Fibroblast of pulmonary artery (primary cell): ENCODE measurements at regions not wholly inside any gene's neighbourhood (a gene's known extent, or its start where the extent isn't known, plus 50 kb on each side); places are given as distances from the start of the nearest gene placed in this dataset.

Experiments used
- DNase-seq: peaks from one replicate; pipeline ENCODE4 v3.0.0-alpha.2; 2010; ENCODE audit warnings: low read depth
- H3K4me3 ChIP-seq: replicated peaks from 2 replicates; pipeline ENCODE4 v1.5.1; 2011; ENCODE audit warnings: low read depth, mild to moderate bottlenecking, control low read depth, low read length, moderate library complexity
- CTCF ChIP-seq: IDR thresholded peaks from 2 replicates; pipeline ENCODE4 v1.5.1; 2011; ENCODE audit warnings: mild to moderate bottlenecking, control low read depth, low read length, inconsistent platforms; ENCODE audit errors: missing control alignments

- H3K4me3 ChIP-seq, result no peak overlapping the region
- TF ChIP-seq CTCF, result no peak
- DNase-seq, result no peak
Measured at GRCh38 chr10:31172925-31173324, 141.3 kb upstream of the ZNF438 start.

- H3K4me3 ChIP-seq, result no peak overlapping the region
- DNase-seq, result no peak
- no peak for TF ChIP-seq CTCF
Measured at GRCh38 chr10:31173752-31174151, 142.1 kb upstream of the ZNF438 start.

GRCh38 chr10:31179091-31179680, 139.8 kb upstream of the ZEB1 start:
- TF ChIP-seq CTCF, result no peak
- DNase-seq, result no peak
- no peak overlapping the region for H3K4me3 ChIP-seq

GRCh38 chr10:31186225-31187000, 132.6 kb upstream of the ZEB1 start:
- TF ChIP-seq CTCF, result no peak
- peak; percentile 42 for DNase-seq
- H3K4me3 ChIP-seq, result no peak overlapping the region

GRCh38 chr10:31187182-31187581, 131.8 kb upstream of the ZEB1 start:
- no peak overlapping the region for H3K4me3 ChIP-seq
- DNase-seq, result no peak
- TF ChIP-seq CTCF, result no peak

- TF ChIP-seq CTCF, result no peak
- DNase-seq, result no peak
- no peak overlapping the region for H3K4me3 ChIP-seq
Measured at GRCh38 chr10:31187607-31188210, 131.3 kb upstream of the ZEB1 start.
